GM21737 (cell line): ENCODE measurements at regions not wholly inside any gene's neighbourhood (a gene's known extent, or its start where the extent isn't known, plus 50 kb on each side); places are given as distances from the start of the nearest gene placed in this dataset.

Source experiments
- ATAC-seq: cut with Tn5 transposase; IDR thresholded peaks from one replicate; pipeline ENCODE4 v1.9.1; 2021; ENCODE audit warnings: mild to moderate bottlenecking, moderate library complexity; ENCODE audit not compliant: unreplicated experiment

GRCh38 chrX:98331407-98331806, 1447.7 kb downstream of the RPA4 start:
- no peak for ATAC-seq

GRCh38 chrX:98338544-98338943, 1454.8 kb downstream of the RPA4 start:
- no peak for ATAC-seq

GRCh38 chrX:98350940-98351339, 1467.2 kb downstream of the RPA4 start:
- no peak for ATAC-seq

- no peak for ATAC-seq
Observed at GRCh38 chrX:98357146-98357545, 1473.4 kb downstream of the RPA4 start.

- no peak for ATAC-seq
Observed at GRCh38 chrX:98362630-98363029, 1478.9 kb downstream of the RPA4 start.

- ATAC-seq = no peak
Observed at GRCh38 chrX:98371994-98372393, 1488.3 kb downstream of the RPA4 start.

- no peak for ATAC-seq
Observed at GRCh38 chrX:98379134-98379533, 1495.4 kb downstream of the RPA4 start.

- ATAC-seq = no peak
Observed at GRCh38 chrX:98380106-98380505, 1496.4 kb downstream of the RPA4 start.

- ATAC-seq = no peak
Observed at GRCh38 chrX:98380556-98380955, 1496.8 kb downstream of the RPA4 start.

- ATAC-seq = no peak
Observed at GRCh38 chrX:98398542-98398941, 1514.8 kb downstream of the RPA4 start.

GRCh38 chrX:98405376-98405775, 1521.7 kb downstream of the RPA4 start:
- no peak for ATAC-seq

GRCh38 chrX:98407584-98407983, 1523.9 kb downstream of the RPA4 start:
- no peak for ATAC-seq

GRCh38 chrX:98409867-98410266, 1526.2 kb downstream of the RPA4 start:
- ATAC-seq = no peak

- no peak for ATAC-seq
Observed at GRCh38 chrX:98412058-98412457, 1528.3 kb downstream of the RPA4 start.

- no peak for ATAC-seq
Observed at GRCh38 chrX:98422536-98422935, 1538.8 kb downstream of the RPA4 start.

GRCh38 chrX:98432413-98432812, 1548.7 kb downstream of the RPA4 start:
- ATAC-seq = no peak

GRCh38 chrX:98448524-98448923, 1564.8 kb downstream of the RPA4 start:
- ATAC-seq = no peak

- no peak for ATAC-seq
Observed at GRCh38 chrX:98452456-98452855, 1568.7 kb downstream of the RPA4 start.

GRCh38 chrX:98459669-98460068, 1576.0 kb downstream of the RPA4 start:
- ATAC-seq = no peak

- no peak for ATAC-seq
Observed at GRCh38 chrX:98480606-98481005, 1596.9 kb downstream of the RPA4 start.

- ATAC-seq = no peak
Observed at GRCh38 chrX:98481636-98482035, 1597.9 kb downstream of the RPA4 start.

GRCh38 chrX:98490670-98491069, 1607.0 kb downstream of the RPA4 start:
- no peak for ATAC-seq

GRCh38 chrX:98501426-98501825, 1617.7 kb downstream of the RPA4 start:
- no peak for ATAC-seq

GRCh38 chrX:98506907-98507306, 1623.2 kb downstream of the RPA4 start:
- ATAC-seq = no peak
